BLaER1 (cell line): ENCODE measurements at regions not wholly inside any gene's neighbourhood (a gene's known extent, or its start where the extent isn't known, plus 50 kb on each side); places are given as distances from the start of the nearest gene placed in this dataset.

Experiments
- H3K27ac ChIP-seq: shearing (Covaris generic); formaldehyde crosslinking; 2 replicates; pipeline ENCODE4 v1.8.1; 2022
- H3K27me3 ChIP-seq: shearing (Covaris generic); formaldehyde crosslinking; 2 replicates; pipeline ENCODE4 v1.8.1; 2022
- H3K36me3 ChIP-seq: shearing (Covaris generic); formaldehyde crosslinking; 2 replicates; pipeline ENCODE4 v1.8.1; 2022
- H3K4me1 ChIP-seq: shearing (Covaris generic); formaldehyde crosslinking; 2 replicates; pipeline ENCODE4 v1.8.1; 2022
- H3K4me2 ChIP-seq: shearing (Covaris generic); formaldehyde crosslinking; 2 replicates; pipeline ENCODE4 v1.8.1; 2022
- H3K4me3 ChIP-seq: shearing (Covaris generic); formaldehyde crosslinking; 2 replicates; pipeline ENCODE4 v1.8.1; 2022
- H3K9ac ChIP-seq: shearing (Covaris generic); formaldehyde crosslinking; 2 replicates; pipeline ENCODE4 v1.8.1; 2022
- H3K9me3 ChIP-seq: shearing (Covaris generic); formaldehyde crosslinking; 2 replicates; pipeline ENCODE4 v1.8.1; 2022
- H4K20me1 ChIP-seq: shearing (Covaris generic); formaldehyde crosslinking; 2 replicates; pipeline ENCODE4 v1.8.1; 2022
- Cebpa-rat ChIP-seq: shearing (Covaris generic); IDR thresholded peaks from 2 replicates; pipeline ENCODE4 v1.8.1; 2022

DNA sequence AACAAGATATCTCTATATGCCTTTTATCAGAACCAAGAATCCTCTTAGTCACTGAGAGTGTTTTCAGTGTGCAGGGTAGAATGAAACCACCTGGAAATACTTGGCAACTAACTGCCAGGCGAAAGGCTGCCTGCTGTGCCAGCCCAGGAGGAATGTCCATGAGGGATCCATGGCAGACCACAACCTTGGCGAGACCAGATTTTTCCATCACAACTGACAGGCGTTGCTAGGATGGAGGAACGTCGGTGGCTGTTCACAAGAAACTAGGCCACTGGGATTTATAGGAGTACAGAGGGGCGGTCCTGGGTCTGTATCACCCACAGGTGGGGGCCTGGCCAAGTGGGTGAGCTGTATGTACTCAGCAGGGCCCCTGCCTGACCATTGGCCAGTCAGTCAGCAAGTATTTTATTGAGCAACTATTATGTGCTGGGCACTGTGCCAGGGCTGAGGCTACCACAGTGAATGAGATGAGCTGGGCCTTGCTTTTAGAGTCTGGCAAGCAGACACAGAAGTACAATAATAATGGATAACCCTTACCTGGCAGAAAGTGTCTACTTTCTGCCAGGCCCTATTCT lies 199.4 kb downstream of the FOXD2 start:
- Histone ChIP-seq H3K9ac (no peak overlapping the region), H3K4me3 (no peak overlapping the region), H3K27me3 (no peaks in the 10 kb centered on the region), H3K4me1 (peaks cover 38% of the 10 kb centered on the region), H3K36me3 (no peaks in the 10 kb centered on the region), H3K27ac (no peak overlapping the region), H3K9me3 (no peaks in the 10 kb centered on the region), H4K20me1 (no peaks in the 10 kb centered on the region), H3K4me2 (no peak overlapping the region)
- no peak for TF ChIP-seq Cebpa-rat

DNA sequence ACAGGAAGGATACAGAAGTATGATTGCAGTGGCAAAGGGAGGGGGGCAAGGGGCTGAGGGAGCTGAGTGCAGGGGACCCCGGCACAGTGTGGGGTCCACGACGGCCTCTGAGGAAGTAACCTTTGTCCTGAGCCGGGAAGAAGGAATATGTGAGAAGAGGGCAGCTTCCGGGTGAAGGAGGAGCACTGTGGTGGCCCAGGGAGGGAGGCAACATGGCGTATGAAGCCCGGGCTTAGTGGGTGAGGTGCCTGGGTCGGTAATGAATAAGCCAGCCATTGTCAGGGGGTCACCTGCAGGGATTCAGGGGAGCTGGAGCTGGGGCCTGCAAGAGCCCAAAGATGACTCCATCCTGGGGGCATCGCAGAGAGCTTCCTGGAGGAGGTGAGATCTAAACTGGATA lies 200.4 kb downstream of the FOXD2 start:
- H3K4me3 ChIP-seq = no peak overlapping the region
- H3K9ac ChIP-seq = no peak overlapping the region
- H3K4me2 ChIP-seq = peak overlapping the region; percentile 14; the same call in 1 of the 2 replicates
- H3K27me3 ChIP-seq = no peaks in the 10 kb centered on the region
- H3K4me1 ChIP-seq = peaks cover 32% of the 10 kb centered on the region
- H3K9me3 ChIP-seq = no peaks in the 10 kb centered on the region
- H4K20me1 ChIP-seq = no peaks in the 10 kb centered on the region
- H3K27ac ChIP-seq = no peak overlapping the region
- TF ChIP-seq Cebpa-rat = no peak
- H3K36me3 ChIP-seq = no peaks in the 10 kb centered on the region

DNA sequence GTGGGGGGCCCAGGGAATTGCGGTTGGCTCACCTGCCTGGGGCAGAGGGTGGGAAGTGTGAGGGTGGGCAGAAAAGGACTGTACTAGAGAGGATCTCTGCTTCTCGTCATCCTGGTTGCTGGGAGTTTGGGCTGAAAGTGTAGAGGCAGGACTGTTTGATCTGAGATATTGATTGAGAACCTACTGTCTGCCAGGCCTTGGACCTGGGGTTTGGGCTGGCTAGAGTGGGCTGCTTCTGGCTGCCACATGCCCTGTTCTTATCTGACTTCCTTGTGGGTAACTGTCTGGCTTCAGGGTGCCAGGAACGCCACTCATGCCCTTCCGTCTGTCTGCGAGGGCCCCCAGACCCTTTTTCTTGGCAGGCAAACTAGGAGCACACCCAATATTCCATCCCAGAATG lies 200.9 kb downstream of the FOXD2 start:
- no peaks in the 10 kb centered on the region for H3K36me3 ChIP-seq
- H3K27me3 ChIP-seq = no peaks in the 10 kb centered on the region
- no peak overlapping the region for H3K4me3 ChIP-seq
- H3K27ac ChIP-seq = no peak overlapping the region
- no peaks in the 10 kb centered on the region for H3K9me3 ChIP-seq
- H3K9ac ChIP-seq = no peak overlapping the region
- no peaks in the 10 kb centered on the region for H4K20me1 ChIP-seq
- TF ChIP-seq Cebpa-rat = no peak
- H3K4me1 ChIP-seq = peaks cover 32% of the 10 kb centered on the region
- peak overlapping the region; percentile 14; the same call in 1 of the 2 replicates for H3K4me2 ChIP-seq

DNA sequence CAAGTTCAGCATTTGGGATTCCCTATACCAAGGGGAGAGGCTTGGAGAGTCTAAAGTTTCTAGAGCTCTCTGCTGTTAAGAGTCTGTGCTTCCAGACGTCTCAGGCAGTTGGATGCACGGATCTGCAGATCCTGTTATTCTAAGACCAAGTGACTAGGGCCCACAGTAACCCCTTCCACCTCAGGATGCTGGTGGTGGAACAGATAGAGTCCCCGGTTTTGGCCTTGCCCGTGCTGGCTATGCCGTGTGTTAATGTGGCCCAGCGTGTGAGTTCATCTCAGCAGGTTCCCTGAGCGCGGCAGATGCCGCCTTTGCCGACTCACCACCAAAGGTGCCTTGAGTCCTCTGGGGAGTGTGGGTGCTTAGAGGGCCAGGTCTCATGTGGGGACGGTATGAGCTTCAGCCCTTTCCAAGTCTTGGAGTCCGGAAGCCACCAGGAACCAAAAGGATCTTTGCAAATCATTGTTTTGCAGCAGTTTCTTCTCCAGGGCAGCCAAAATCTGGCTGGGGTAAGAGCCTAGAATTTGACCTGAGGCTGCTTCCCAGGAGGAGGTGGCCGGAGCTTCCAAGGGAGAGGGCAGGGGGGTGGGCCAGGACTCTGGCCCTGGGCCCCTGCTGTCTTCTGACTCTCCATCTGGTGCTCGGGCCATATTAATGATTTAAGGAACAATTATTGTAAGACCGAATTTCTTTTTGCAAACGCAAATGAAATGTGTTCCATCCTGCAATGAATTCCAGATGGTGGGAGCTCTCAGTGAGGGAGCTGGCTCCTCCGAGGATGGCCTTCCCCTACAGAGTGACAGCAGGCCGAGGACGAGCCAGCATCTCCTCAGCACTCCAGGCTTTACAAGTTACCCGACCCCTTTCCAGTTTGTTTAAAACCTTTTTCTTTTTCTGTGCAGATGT lies 205.7 kb downstream of the FOXD2 start:
- Histone ChIP-seq H3K9me3 (no peaks in the 10 kb centered on the region), H3K4me2 (no peak overlapping the region), H3K27ac (no peak overlapping the region), H3K9ac (no peak overlapping the region), H3K4me3 (no peak overlapping the region), H3K36me3 (no peaks in the 10 kb centered on the region), H3K4me1 (peaks cover 11% of the 10 kb centered on the region), H4K20me1 (no peaks in the 10 kb centered on the region), H3K27me3 (no peaks in the 10 kb centered on the region)
- no peak for TF ChIP-seq Cebpa-rat

- no peaks in the 10 kb centered on the region for H4K20me1 ChIP-seq
- H3K27ac ChIP-seq = no peak overlapping the region
- H3K4me2 ChIP-seq = no peak overlapping the region
- no peaks in the 10 kb centered on the region for H3K27me3 ChIP-seq
- H3K9me3 ChIP-seq = no peaks in the 10 kb centered on the region
- peaks cover 9% of the 10 kb centered on the region for H3K4me1 ChIP-seq
- no peak for TF ChIP-seq Cebpa-rat
- H3K36me3 ChIP-seq = no peaks in the 10 kb centered on the region
- no peak overlapping the region for H3K4me3 ChIP-seq
- no peak overlapping the region for H3K9ac ChIP-seq
These were observed 206.3 kb downstream of the FOXD2 start for GRCh38 chr1:47644212-47644573.

GRCh38 chr1:47645151-47645550 lies 207.3 kb downstream of the FOXD2 start:
- H3K4me2 ChIP-seq = no peak overlapping the region
- H3K27ac ChIP-seq = no peak overlapping the region
- peaks cover 9% of the 10 kb centered on the region for H3K4me1 ChIP-seq
- H3K9ac ChIP-seq = no peak overlapping the region
- no peaks in the 10 kb centered on the region for H3K27me3 ChIP-seq
- H3K36me3 ChIP-seq = no peaks in the 10 kb centered on the region
- no peak overlapping the region for H3K4me3 ChIP-seq
- no peak for TF ChIP-seq Cebpa-rat
- H3K9me3 ChIP-seq = no peaks in the 10 kb centered on the region
- no peaks in the 10 kb centered on the region for H4K20me1 ChIP-seq

- Histone ChIP-seq H3K4me1 (peaks cover 4% of the 10 kb centered on the region), H3K36me3 (no peaks in the 10 kb centered on the region), H3K9me3 (no peaks in the 10 kb centered on the region), H3K4me2 (no peak overlapping the region), H3K9ac (no peak overlapping the region), H4K20me1 (no peaks in the 10 kb centered on the region), H3K27ac (no peak overlapping the region), H3K4me3 (no peak overlapping the region), H3K27me3 (no peaks in the 10 kb centered on the region)
- TF ChIP-seq Cebpa-rat = no peak
These were observed 208.8 kb downstream of the FOXD2 start for GRCh38 chr1:47646676-47647075.

GRCh38 chr1:47647327-47647845 lies 209.5 kb downstream of the FOXD2 start:
- Histone ChIP-seq H3K4me1 (no peaks in the 10 kb centered on the region; the same call in 1 of the 2 replicates), H3K4me2 (no peak overlapping the region)
- no peak for TF ChIP-seq Cebpa-rat

DNA sequence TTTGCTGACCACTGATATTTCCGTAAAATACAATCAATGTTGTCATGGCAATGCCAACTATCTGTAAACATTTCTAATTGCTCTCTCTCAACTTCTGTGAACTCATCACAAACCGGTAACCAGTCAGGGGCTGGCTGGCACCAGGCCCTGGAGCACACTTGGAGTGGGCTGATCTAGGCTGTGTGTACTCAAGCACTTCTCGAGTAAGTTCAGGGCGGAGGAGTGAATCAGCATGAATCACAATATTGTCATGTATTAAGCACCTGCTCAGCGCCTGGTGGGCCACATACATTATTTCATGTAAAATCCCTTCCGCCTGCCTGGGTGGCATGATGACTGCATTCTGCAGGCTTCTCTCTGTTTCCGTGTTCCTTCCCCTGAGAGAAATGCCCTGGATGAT lies 212.4 kb downstream of the FOXD2 start:
- no peaks in the 10 kb centered on the region for H3K36me3 ChIP-seq
- no peaks in the 10 kb centered on the region for H3K9me3 ChIP-seq
- H3K27ac ChIP-seq = no peak overlapping the region
- H3K4me1 ChIP-seq = no peaks in the 10 kb centered on the region; the same call in 1 of the 2 replicates
- H4K20me1 ChIP-seq = no peaks in the 10 kb centered on the region
- no peaks in the 10 kb centered on the region for H3K27me3 ChIP-seq
- H3K4me3 ChIP-seq = no peak overlapping the region
- TF ChIP-seq Cebpa-rat = no peak
- no peak overlapping the region for H3K9ac ChIP-seq
- no peak overlapping the region for H3K4me2 ChIP-seq

More at GRCh38 chr1:47647327-47647845, 209.5 kb downstream of the FOXD2 start:
- Histone ChIP-seq H3K9me3 (no peaks in the 10 kb centered on the region), H3K36me3 (no peaks in the 10 kb centered on the region), H3K4me3 (no peak overlapping the region), H4K20me1 (no peaks in the 10 kb centered on the region), H3K9ac (no peak overlapping the region), H3K27ac (no peak overlapping the region), H3K27me3 (no peaks in the 10 kb centered on the region)

DNA sequence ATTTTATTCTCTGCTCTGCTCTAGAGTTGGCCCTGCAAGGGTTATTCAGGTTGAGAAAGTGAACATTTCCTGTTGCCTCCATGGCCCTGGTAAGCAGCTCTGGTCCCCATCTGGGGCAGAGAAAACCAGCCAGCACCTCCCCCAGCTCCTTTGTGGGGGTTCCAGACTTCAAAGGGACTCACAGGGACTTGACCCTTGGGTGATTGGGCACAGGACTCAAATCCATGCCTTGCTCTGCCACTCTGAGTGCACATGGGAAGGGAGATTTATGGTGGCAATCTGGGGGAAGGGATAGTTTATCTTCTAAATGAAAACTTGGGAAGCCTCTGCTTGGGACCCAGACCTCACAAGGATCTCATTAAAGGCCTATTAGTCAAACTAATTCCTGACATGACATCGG lies 212.8 kb downstream of the FOXD2 start:
- no peaks in the 10 kb centered on the region for H3K36me3 ChIP-seq
- H3K27ac ChIP-seq = no peak overlapping the region
- H3K4me2 ChIP-seq = no peak overlapping the region
- no peaks in the 10 kb centered on the region; the same call in 1 of the 2 replicates for H3K4me1 ChIP-seq
- TF ChIP-seq Cebpa-rat = no peak
- no peaks in the 10 kb centered on the region for H3K9me3 ChIP-seq
- H4K20me1 ChIP-seq = no peaks in the 10 kb centered on the region
- H3K4me3 ChIP-seq = no peak overlapping the region
- no peaks in the 10 kb centered on the region for H3K27me3 ChIP-seq
- no peak overlapping the region for H3K9ac ChIP-seq
